Upper lobe of left lung (tissue), 6 donors: ENCODE measurements at regions not wholly inside any gene's neighbourhood (a gene's known extent, or its start where the extent isn't known, plus 50 kb on each side); places are given as distances from the start of the nearest gene placed in this dataset.

ENCODE experiments used
- ATAC-seq, 2 donors: fragments of 200-7000 bp; cut with Tn5 transposase; one replicate each; pipeline ENCODE4 v1.9.1; 2022; ENCODE audit warnings: mild to moderate bottlenecking in 2 of 2, moderate library complexity in 2 of 2; ENCODE audit not compliant: low FRiP score in 2 of 2
- DNase-seq, 2 donors: peaks; one replicate each; pipeline ENCODE4 v3.0.0-alpha.2; 2019 to 2020
- H3K27ac ChIP-seq, 4 donors: fragments of 200-600 bp; sonication (generic); one replicate each; pipeline ENCODE4 v1.5.1; 2016 to 2019
- H3K27me3 ChIP-seq, 4 donors: fragments of 200-600 bp; sonication (generic); one replicate each; pipeline ENCODE4 v1.5.1; 2017 to 2019
- H3K36me3 ChIP-seq, 4 donors: fragments of 200-600 bp; sonication (generic); one replicate each; pipeline ENCODE4 v1.5.1; 2016 to 2019
- H3K4me1 ChIP-seq, 4 donors: fragments of 200-600 bp; sonication (generic); one replicate each; pipeline ENCODE4 v1.5.1; 2018 to 2019
- H3K4me3 ChIP-seq, 4 donors: fragments of 200-600 bp; sonication (generic); one replicate each; pipeline ENCODE4 v1.5.1; 2017 to 2019; ENCODE audit warnings: mild to moderate bottlenecking in 2 of 4, moderate library complexity in 1 of 4
- H3K9me3 ChIP-seq, 4 donors: fragments of 200-600 bp; sonication (generic); one replicate each; pipeline ENCODE4 v1.5.1; 2018 to 2019
- CTCF ChIP-seq, 6 experiments: fragments of 450-650 bp in 4 of 6; fragments of 200-600 bp in 2 of 6; sonication (generic) in 2 of 6; IDR thresholded peaks; one replicate each; pipeline ENCODE4 v1.5.1; 2016 to 2019; ENCODE audit warnings: antibody characterized with exemption in 6 of 6
- EP300 ChIP-seq, 4 donors: sonication (generic); formaldehyde crosslinking; IDR thresholded peaks; one replicate each; pipeline ENCODE4 v1.5.1; 2017; ENCODE audit warnings: antibody characterized with exemption in 4 of 4, control low read depth in 2 of 4
- POLR2A ChIP-seq, 4 donors: fragments of 450-650 bp; IDR thresholded peaks; one replicate each; pipeline ENCODE4 v1.5.1; 2016 to 2017; ENCODE audit warnings: antibody characterized with exemption in 4 of 4, mild to moderate bottlenecking in 2 of 4
- POLR2AphosphoS5 ChIP-seq, 2 donors: sonication (generic); formaldehyde crosslinking; IDR thresholded peaks; one replicate each; pipeline ENCODE4 v1.5.1; 2017; ENCODE audit warnings: antibody characterized with exemption in 2 of 2
- WGBS, 2 donors: methylation state at CpG; one replicate each; pipeline ENCODE4 v1.1.5; 2017 to 2018; 5-methylcytosine and 5-hydroxymethylcytosine counted together
- donor health status: DM: no; HTN: no; CAD: no; lungs with moderate emphysema.
- donor health status: DM: no; HTN: yes; CAD: no; lungs with severe emphysema.

- ATAC-seq (no peak), DNase-seq (no peak)
- H3K4me3 ChIP-seq, result no peak overlapping the region
- H3K36me3 ChIP-seq, result no peaks in the 10 kb centered on the region
- H3K27me3 ChIP-seq, result no peaks in the 10 kb centered on the region
- no peaks in the 10 kb centered on the region for H3K9me3 ChIP-seq
- WGBS, 2 donors, result 86 to 95% methylated on average over 5 of the region's 5 CpGs
- no peak overlapping the region for H3K27ac ChIP-seq
- H3K4me1 ChIP-seq, result peaks cover 2 to 14% (median 6%) of the 10 kb centered on the region in 4 donors
- TF ChIP-seq CTCF (IDR thresholded peaks at IDR 0.05), result no peak
- no peak for TF ChIP-seq EP300 (IDR thresholded peaks at IDR 0.05)
- TF ChIP-seq POLR2AphosphoS5 (IDR thresholded peaks at IDR 0.05), result no peak
- TF ChIP-seq POLR2A (IDR thresholded peaks at IDR 0.05), result no peak
These were observed 92.3 kb downstream of the RAP2B start for GRCh38 chr3:153254361-153254760.

- Histone ChIP-seq H3K27me3 (no peaks in the 10 kb centered on the region), H3K27ac (no peak overlapping the region), H3K9me3 (no peaks in the 10 kb centered on the region), H3K4me3 (no peak overlapping the region), H3K36me3 (no peaks in the 10 kb centered on the region), H3K4me1 (peaks cover 2 to 14% (median 6%) of the 10 kb centered on the region in 4 donors)
- DNase-seq (no peak), ATAC-seq (no peak)
- WGBS, 2 donors, result 68 to 72% methylated on average over 2 of the region's 2 CpGs
- TF ChIP-seq CTCF (IDR thresholded peaks at IDR 0.05), result no peak
- no peak for TF ChIP-seq EP300 (IDR thresholded peaks at IDR 0.05)
- TF ChIP-seq POLR2A (IDR thresholded peaks at IDR 0.05), result no peak
- no peak for TF ChIP-seq POLR2AphosphoS5 (IDR thresholded peaks at IDR 0.05)
These were observed 95.8 kb downstream of the RAP2B start for GRCh38 chr3:153257673-153258351.

- Histone ChIP-seq H3K27ac (no peak overlapping the region), H3K4me3 (no peak overlapping the region), H3K4me1 (peaks cover 2 to 14% (median 6%) of the 10 kb centered on the region in 4 donors), H3K9me3 (no peaks in the 10 kb centered on the region), H3K36me3 (no peaks in the 10 kb centered on the region), H3K27me3 (no peaks in the 10 kb centered on the region)
- DNase-seq (no peak), ATAC-seq (no peak)
- TF ChIP-seq POLR2A (IDR thresholded peaks at IDR 0.05) (no peak), CTCF (IDR thresholded peaks at IDR 0.05) (no peak), POLR2AphosphoS5 (IDR thresholded peaks at IDR 0.05) (no peak), EP300 (IDR thresholded peaks at IDR 0.05) (no peak)
- 80 to 84% methylated on average over 3 of the region's 3 CpGs for WGBS, 2 donors
These were observed 97.9 kb downstream of the RAP2B start for GRCh38 chr3:153259956-153260355.

- 57 to 62% methylated on average over 1 of the region's 1 CpG for WGBS, 2 donors
These were observed 98.7 kb downstream of the RAP2B start for GRCh38 chr3:153260681-153261080.

More at GRCh38 chr3:153260681-153261080, 98.7 kb downstream of the RAP2B start:
- no peaks in the 10 kb centered on the region for H3K9me3 ChIP-seq
- ATAC-seq (no peak), DNase-seq (no peak)
- H3K4me1 ChIP-seq, result peaks cover 2 to 13% (median 6%) of the 10 kb centered on the region in 4 donors
- H3K36me3 ChIP-seq, result no peaks in the 10 kb centered on the region
- H3K4me3 ChIP-seq, result no peak overlapping the region
- no peaks in the 10 kb centered on the region for H3K27me3 ChIP-seq
- H3K27ac ChIP-seq, result no peak overlapping the region
- TF ChIP-seq POLR2A (IDR thresholded peaks at IDR 0.05), result no peak
- no peak for TF ChIP-seq EP300 (IDR thresholded peaks at IDR 0.05)
- no peak for TF ChIP-seq CTCF (IDR thresholded peaks at IDR 0.05)
- TF ChIP-seq POLR2AphosphoS5 (IDR thresholded peaks at IDR 0.05), result no peak
